AG04450 (cell line): ENCODE measurements at regions not wholly inside any gene's neighbourhood (a gene's known extent, or its start where the extent isn't known, plus 50 kb on each side); places are given as distances from the start of the nearest gene placed in this dataset.

Experiments
- CTCF ChIA-PET: fragments of 300-600, 350-600 bp; formaldehyde crosslinking; extraction: SDS; loops from one replicate; lab custom pipeline; 2022; ENCODE audit warnings: antibody characterized with exemption, inconsistent platforms; lab: Charles Lee
- POLR2A ChIA-PET: fragments of 350-600 bp; formaldehyde crosslinking; extraction: SDS; loops from one replicate; lab custom pipeline; 2021; ENCODE audit warnings: antibody characterized with exemption, inconsistent platforms; lab: Yijun Ruan, JAX
- DNase-seq: peaks from one replicate; pipeline ENCODE4 v3.0.0-alpha.2; 2011; ENCODE audit warnings: low read depth, low spot score
- H3K27ac ChIP-seq: one replicate; pipeline ENCODE4 v1.5.1; 2012; ENCODE audit warnings: low read depth, low read length, control low read depth
- H3K27me3 ChIP-seq: one replicate; pipeline ENCODE4 v1.6.0; 2012; ENCODE audit warnings: low read length; ENCODE audit not compliant: control insufficient read depth, insufficient read depth
- H3K4me3 ChIP-seq: 2 replicates; pipeline ENCODE4 v1.5.1; 2011; ENCODE audit warnings: mild to moderate bottlenecking, low read depth, low read length, control low read depth
- H3K9me3 ChIP-seq: 2 replicates; pipeline ENCODE4 v1.5.1; 2012; ENCODE audit warnings: low read length; ENCODE audit not compliant: control insufficient read depth, insufficient read depth
- CTCF ChIP-seq: IDR thresholded peaks from 2 replicates; pipeline ENCODE4 v1.5.1; 2011; ENCODE audit warnings: low read depth, low read length, control low read depth, inconsistent platforms

GRCh38 chr10:111267673-111268072, 190.8 kb downstream of the ADRA2A start:
- H3K27ac ChIP-seq: no peak overlapping the region
- no peak overlapping the region for H3K4me3 ChIP-seq
- H3K27me3 ChIP-seq: no peaks in the 10 kb centered on the region
- peaks cover 9% of the 10 kb centered on the region for H3K9me3 ChIP-seq
- ChIA-PET POLR2A (no interaction called here), CTCF (no interaction called here)
- DNase-seq: no peak
- no peak for TF ChIP-seq CTCF

GRCh38 chr10:111273235-111273634, 196.4 kb downstream of the ADRA2A start:
- no peak for TF ChIP-seq CTCF
- DNase-seq: no peak
- Histone ChIP-seq H3K27me3 (no peaks in the 10 kb centered on the region), H3K4me3 (no peak overlapping the region), H3K27ac (no peak overlapping the region), H3K9me3 (peaks cover 10% of the 10 kb centered on the region)
- CTCF ChIA-PET: no interaction called here
- POLR2A ChIA-PET: no interaction called here

- no peak overlapping the region for H3K4me3 ChIP-seq
- peaks cover 10% of the 10 kb centered on the region for H3K9me3 ChIP-seq
- no peak for TF ChIP-seq CTCF
- ChIA-PET POLR2A (no interaction called here), CTCF (no interaction called here)
- DNase-seq: no peak
- no peaks in the 10 kb centered on the region for H3K27me3 ChIP-seq
- H3K27ac ChIP-seq: no peak overlapping the region
These were observed 196.8 kb downstream of the ADRA2A start for GRCh38 chr10:111273635-111274034.

GRCh38 chr10:111275091-111275490, 198.3 kb downstream of the ADRA2A start:
- no peak overlapping the region for H3K4me3 ChIP-seq
- peaks cover 13% of the 10 kb centered on the region for H3K9me3 ChIP-seq
- TF ChIP-seq CTCF: no peak
- H3K27ac ChIP-seq: no peak overlapping the region
- CTCF ChIA-PET: no interaction called here
- POLR2A ChIA-PET: no interaction called here
- no peaks in the 10 kb centered on the region for H3K27me3 ChIP-seq
- no peak for DNase-seq

GRCh38 chr10:111277661-111278060, 200.8 kb downstream of the ADRA2A start:
- H3K27ac ChIP-seq: no peak overlapping the region
- no peak for TF ChIP-seq CTCF
- no peak for DNase-seq
- POLR2A ChIA-PET: no interaction called here
- H3K4me3 ChIP-seq: no peak overlapping the region
- peaks cover 15% of the 10 kb centered on the region; the same call in 1 of the 2 replicates for H3K9me3 ChIP-seq
- CTCF ChIA-PET: no interaction called here
- no peaks in the 10 kb centered on the region for H3K27me3 ChIP-seq
